Neural progenitor cell (in vitro differentiated cells): ENCODE measurements at regions not wholly inside any gene's neighbourhood (a gene's known extent, or its start where the extent isn't known, plus 50 kb on each side); places are given as distances from the start of the nearest gene placed in this dataset.

ENCODE experiments used
- DNase-seq: peaks from one replicate; pipeline ENCODE4 v3.0.0-alpha.2; 2016; ENCODE audit warnings: low spot score
- H2AFZ ChIP-seq: fragments of 200-600 bp; sonication (generic); replicated peaks from 2 replicates; pipeline ENCODE4 v1.6.1; 2016; ENCODE audit warnings: antibody characterized with exemption
- H3F3A ChIP-seq: fragments of 200-600 bp; sonication (generic); 2 replicates; pipeline ENCODE4 v1.6.1; 2016; ENCODE audit warnings: antibody characterized with exemption, low read depth
- H3K27ac ChIP-seq: fragments of 200-600 bp; sonication (generic); 2 replicates; pipeline ENCODE4 v1.5.1; 2016; ENCODE audit warnings: mild to moderate bottlenecking
- H3K27me3 ChIP-seq: fragments of 200-600 bp; sonication (generic); 2 replicates; pipeline ENCODE4 v1.6.1; 2016; ENCODE audit warnings: mild to moderate bottlenecking, moderate library complexity
- H3K36me3 ChIP-seq: fragments of 200-600 bp; sonication (generic); 2 replicates; pipeline ENCODE4 v1.5.1; 2016
- H3K4me1 ChIP-seq: fragments of 200-600 bp; sonication (generic); 2 replicates; pipeline ENCODE4 v1.6.1; 2016; ENCODE audit warnings: mixed run types
- H3K4me2 ChIP-seq: fragments of 200-600 bp; sonication (generic); 2 replicates; pipeline ENCODE4 v1.6.1; 2016
- H3K4me3 ChIP-seq: fragments of 200-600 bp; sonication (generic); 2 replicates; pipeline ENCODE4 v1.5.1; 2016
- H3K79me2 ChIP-seq: fragments of 200-600 bp; sonication (generic); 2 replicates; pipeline ENCODE4 v1.6.1; 2016; ENCODE audit warnings: low read depth
- H3K9ac ChIP-seq: fragments of 200-600 bp; sonication (generic); 2 replicates; pipeline ENCODE4 v1.6.1; 2016
- H3K9me3 ChIP-seq: fragments of 200-600 bp; sonication (generic); 2 replicates; pipeline ENCODE4 v1.5.1; 2016; ENCODE audit warnings: low read depth
- H4K20me1 ChIP-seq: fragments of 200-600 bp; sonication (generic); 2 replicates; pipeline ENCODE4 v1.6.1; 2016; ENCODE audit warnings: low read depth
- H3K27ac Mint-ChIP-seq: 3 replicates; pipeline ENCODE4 v1.8.0; 2021; ENCODE audit warnings: mixed read lengths
- H3K27me3 Mint-ChIP-seq: 2 replicates; pipeline ENCODE4 v1.8.0; 2022; ENCODE audit warnings: low read depth, mild to moderate bottlenecking, inconsistent platforms, moderate library complexity, mixed read lengths; ENCODE audit not compliant: insufficient read depth
- H3K36me3 Mint-ChIP-seq: 3 replicates; pipeline ENCODE4 v1.8.0; 2021; ENCODE audit warnings: mixed read lengths
- H3K4me1 Mint-ChIP-seq: 3 replicates; pipeline ENCODE4 v1.8.0; 2021; ENCODE audit warnings: mixed read lengths
- H3K4me3 Mint-ChIP-seq: 3 replicates; pipeline ENCODE4 v1.8.0; 2021; ENCODE audit warnings: mild to moderate bottlenecking, moderate library complexity, mixed read lengths
- H3K9me3 Mint-ChIP-seq: 3 replicates; pipeline ENCODE4 v1.8.0; 2020; ENCODE audit warnings: mixed read lengths
- CTCF ChIP-seq: fragments of 200-600 bp; sonication (generic); IDR thresholded peaks from 2 replicates; pipeline ENCODE4 v1.5.1; 2017; ENCODE audit warnings: antibody characterized with exemption, mild to moderate bottlenecking
- EZH2 ChIP-seq: fragments of 200-600 bp; sonication (generic); IDR thresholded peaks from 2 replicates; pipeline ENCODE4 v1.6.1; 2017; ENCODE audit warnings: antibody characterized with exemption, mild to moderate bottlenecking, moderate library complexity
- EZH2phosphoT487 ChIP-seq: fragments of 200-600 bp; sonication (generic); IDR thresholded peaks from 2 replicates; pipeline ENCODE4 v1.6.1; 2017; ENCODE audit warnings: antibody characterized with exemption

- peaks cover 46% of the 10 kb centered on the region for H4K20me1 ChIP-seq
Observed at GRCh38 chr17:77483128-77483598, 342.4 kb downstream of the SEC14L1 start.

GRCh38 chr17:77484111-77484510, 343.3 kb downstream of the SEC14L1 start:
- Histone ChIP-seq H3K27me3 (no peaks in the 10 kb centered on the region), H4K20me1 (peaks cover 38% of the 10 kb centered on the region), H3F3A (peaks cover 10% of the 10 kb centered on the region), H3K4me1 (peaks cover 24% of the 10 kb centered on the region), H3K4me2 (no peak overlapping the region), H3K79me2 (peaks cover 71% of the 10 kb centered on the region), H3K9ac (no peak overlapping the region), H2AFZ (no peak overlapping the region), H3K4me3 (no peak overlapping the region), H3K9me3 (no peaks in the 10 kb centered on the region), H3K27ac (no peak overlapping the region), H3K36me3 (no peaks in the 10 kb centered on the region)
- no peak for DNase-seq
- TF ChIP-seq EZH2phosphoT487 (no peak), CTCF (no peak), EZH2 (no peak)
- peaks cover 6% of the 10 kb centered on the region for H3K27me3 Mint-ChIP-seq
- no peak overlapping the region for H3K4me3 Mint-ChIP-seq
- H3K4me1 Mint-ChIP-seq, result peaks cover 16% of the 10 kb centered on the region
- H3K9me3 Mint-ChIP-seq, result no peaks in the 10 kb centered on the region
- H3K27ac Mint-ChIP-seq, result no peak overlapping the region
- peaks cover 15% of the 10 kb centered on the region for H3K36me3 Mint-ChIP-seq

More at GRCh38 chr17:77483128-77483598, 342.4 kb downstream of the SEC14L1 start:
- Mint-ChIP-seq H3K36me3 (peaks cover 14% of the 10 kb centered on the region), H3K4me1 (peaks cover 22% of the 10 kb centered on the region), H3K27me3 (peaks cover 6% of the 10 kb centered on the region), H3K4me3 (peak overlapping the region; percentile 35), H3K9me3 (no peaks in the 10 kb centered on the region), H3K27ac (no peak overlapping the region)
- TF ChIP-seq EZH2phosphoT487 (no peak), EZH2 (no peak), CTCF (no peak)
- no peak overlapping the region for H3K4me3 ChIP-seq
- peaks cover 80% of the 10 kb centered on the region for H3K79me2 ChIP-seq
- H3F3A ChIP-seq, result peaks cover 20% of the 10 kb centered on the region
- no peak overlapping the region for H3K4me2 ChIP-seq
- no peaks in the 10 kb centered on the region for H3K27me3 ChIP-seq
- H3K36me3 ChIP-seq, result no peaks in the 10 kb centered on the region
- no peak overlapping the region for H2AFZ ChIP-seq
- peaks cover 28% of the 10 kb centered on the region for H3K4me1 ChIP-seq
- H3K9ac ChIP-seq, result no peak overlapping the region
- H3K9me3 ChIP-seq, result no peaks in the 10 kb centered on the region
- no peak overlapping the region for H3K27ac ChIP-seq
- no peak for DNase-seq

GRCh38 chr17:77485089-77485833, 344.5 kb downstream of the SEC14L1 start:
- peaks cover 16% of the 10 kb centered on the region for H3K36me3 Mint-ChIP-seq
- Histone ChIP-seq H4K20me1 (peaks cover 26% of the 10 kb centered on the region), H2AFZ (no peak overlapping the region), H3K4me3 (no peak overlapping the region), H3K9me3 (no peaks in the 10 kb centered on the region), H3F3A (no peaks in the 10 kb centered on the region), H3K27ac (no peak overlapping the region), H3K4me1 (peaks cover 12% of the 10 kb centered on the region), H3K9ac (no peak overlapping the region), H3K36me3 (no peaks in the 10 kb centered on the region), H3K27me3 (no peaks in the 10 kb centered on the region), H3K4me2 (no peak overlapping the region), H3K79me2 (peaks cover 59% of the 10 kb centered on the region)
- no peak for DNase-seq
- TF ChIP-seq CTCF (no peak), EZH2phosphoT487 (no peak), EZH2 (no peak)
- no peaks in the 10 kb centered on the region for H3K9me3 Mint-ChIP-seq
- H3K27me3 Mint-ChIP-seq, result peaks cover 4% of the 10 kb centered on the region
- H3K27ac Mint-ChIP-seq, result no peak overlapping the region
- peaks cover 5% of the 10 kb centered on the region for H3K4me1 Mint-ChIP-seq
- no peak overlapping the region for H3K4me3 Mint-ChIP-seq
